PFSK-1 (cell line): ENCODE measurements at regions not wholly inside any gene's neighbourhood (a gene's known extent, or its start where the extent isn't known, plus 50 kb on each side); places are given as distances from the start of the nearest gene placed in this dataset.

Experiments
- SIN3A ChIP-seq: IDR thresholded peaks from 2 replicates; pipeline ENCODE4 v1.6.1; 2012; ENCODE audit warnings: mild to moderate bottlenecking, low read length, moderate library complexity, borderline replicate concordance; ENCODE audit not compliant: insufficient read depth
- TAF1 ChIP-seq: IDR thresholded peaks from 2 replicates; pipeline ENCODE4 v1.6.1; 2012; ENCODE audit warnings: low read length, control low read depth, borderline replicate concordance; ENCODE audit not compliant: insufficient read depth

DNA sequence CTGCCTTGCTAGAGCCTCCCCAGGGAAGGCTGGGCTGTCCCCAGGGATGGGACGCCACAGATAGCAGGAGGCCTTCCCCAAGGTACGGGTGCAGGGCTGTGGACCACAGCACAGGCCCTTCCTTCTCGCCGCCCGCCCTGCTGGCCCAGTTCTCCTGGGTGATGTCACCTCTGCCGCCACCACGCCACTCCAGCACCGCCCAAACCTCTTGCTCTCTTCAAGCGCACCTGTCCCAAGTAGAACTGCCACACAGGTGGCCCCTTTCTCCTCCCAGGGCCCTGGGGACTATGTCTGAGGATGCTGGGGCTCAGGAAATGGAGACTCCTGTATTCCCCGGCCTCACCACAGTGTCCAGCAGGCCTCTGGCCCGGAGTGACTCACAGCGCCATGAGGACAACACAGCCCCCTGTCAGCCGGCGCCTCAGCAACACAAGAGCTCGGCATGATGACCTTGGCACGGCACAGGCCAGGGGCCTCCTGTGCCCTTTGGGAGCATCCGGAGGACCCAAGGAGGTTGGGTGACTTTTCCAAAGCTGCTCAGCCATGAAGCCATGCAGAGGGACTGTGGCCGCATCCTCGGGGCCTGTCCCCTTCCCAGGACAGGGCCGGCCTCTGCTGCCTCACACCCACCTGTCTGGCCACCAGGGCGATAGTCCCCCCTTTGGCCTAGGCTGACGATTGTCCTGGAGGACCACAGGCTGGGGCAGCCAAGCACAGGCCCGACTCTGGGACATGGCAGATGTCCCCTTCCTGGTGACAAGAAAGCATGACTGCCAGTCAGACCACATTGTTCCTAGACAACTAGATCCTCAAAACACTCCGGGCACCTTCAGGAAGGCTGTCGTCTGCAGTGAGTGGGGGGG lies 1023.5 kb downstream of the BRD1 start:
- TF ChIP-seq SIN3A (no peak), TAF1 (no peak)
